GM12864 (cell line): ENCODE measurements at regions not wholly inside any gene's neighbourhood (a gene's known extent, or its start where the extent isn't known, plus 50 kb on each side); places are given as distances from the start of the nearest gene placed in this dataset.

Experiments
- DNase-seq: peaks from one replicate; pipeline ENCODE4 v3.0.0-alpha.2; 2011; ENCODE audit warnings: low read depth
- H3K4me3 ChIP-seq: 2 replicates; pipeline ENCODE4 v1.5.1; 2011; ENCODE audit warnings: mild to moderate bottlenecking, low read depth, low read length, control low read depth
- TF ChIP-seq, protein P1 (sequence below): IDR thresholded peaks from 2 replicates; pipeline ENCODE4 v1.5.1; 2011; ENCODE audit warnings: low read depth, mild to moderate bottlenecking, moderate library complexity, low read length, control low read depth, inconsistent platforms; ENCODE audit errors: missing control alignments

DNA sequence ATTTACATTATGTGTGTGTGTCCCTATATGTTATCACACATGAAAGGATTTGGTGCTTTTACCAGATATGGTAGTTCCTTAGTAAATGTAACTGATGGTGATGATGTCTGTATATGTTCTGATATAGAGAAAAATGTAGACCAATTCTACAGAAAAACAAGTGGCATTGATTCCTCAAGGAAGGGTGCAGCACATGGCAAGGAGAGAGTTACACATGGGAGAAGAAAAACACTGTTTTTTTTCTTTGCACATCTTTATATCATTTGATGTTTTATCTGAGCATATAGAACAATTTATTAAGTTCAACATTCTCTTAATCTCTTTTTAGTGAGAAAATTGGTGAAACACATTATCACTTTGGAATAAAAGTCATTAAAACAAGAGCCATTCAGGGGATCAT lies 535.0 kb upstream of the KLF4 start:
- TF ChIP-seq, protein P1, sequence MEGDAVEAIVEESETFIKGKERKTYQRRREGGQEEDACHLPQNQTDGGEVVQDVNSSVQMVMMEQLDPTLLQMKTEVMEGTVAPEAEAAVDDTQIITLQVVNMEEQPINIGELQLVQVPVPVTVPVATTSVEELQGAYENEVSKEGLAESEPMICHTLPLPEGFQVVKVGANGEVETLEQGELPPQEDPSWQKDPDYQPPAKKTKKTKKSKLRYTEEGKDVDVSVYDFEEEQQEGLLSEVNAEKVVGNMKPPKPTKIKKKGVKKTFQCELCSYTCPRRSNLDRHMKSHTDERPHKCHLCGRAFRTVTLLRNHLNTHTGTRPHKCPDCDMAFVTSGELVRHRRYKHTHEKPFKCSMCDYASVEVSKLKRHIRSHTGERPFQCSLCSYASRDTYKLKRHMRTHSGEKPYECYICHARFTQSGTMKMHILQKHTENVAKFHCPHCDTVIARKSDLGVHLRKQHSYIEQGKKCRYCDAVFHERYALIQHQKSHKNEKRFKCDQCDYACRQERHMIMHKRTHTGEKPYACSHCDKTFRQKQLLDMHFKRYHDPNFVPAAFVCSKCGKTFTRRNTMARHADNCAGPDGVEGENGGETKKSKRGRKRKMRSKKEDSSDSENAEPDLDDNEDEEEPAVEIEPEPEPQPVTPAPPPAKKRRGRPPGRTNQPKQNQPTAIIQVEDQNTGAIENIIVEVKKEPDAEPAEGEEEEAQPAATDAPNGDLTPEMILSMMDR, result no peak
- no peak for DNase-seq
- no peak overlapping the region for H3K4me3 ChIP-seq

DNA sequence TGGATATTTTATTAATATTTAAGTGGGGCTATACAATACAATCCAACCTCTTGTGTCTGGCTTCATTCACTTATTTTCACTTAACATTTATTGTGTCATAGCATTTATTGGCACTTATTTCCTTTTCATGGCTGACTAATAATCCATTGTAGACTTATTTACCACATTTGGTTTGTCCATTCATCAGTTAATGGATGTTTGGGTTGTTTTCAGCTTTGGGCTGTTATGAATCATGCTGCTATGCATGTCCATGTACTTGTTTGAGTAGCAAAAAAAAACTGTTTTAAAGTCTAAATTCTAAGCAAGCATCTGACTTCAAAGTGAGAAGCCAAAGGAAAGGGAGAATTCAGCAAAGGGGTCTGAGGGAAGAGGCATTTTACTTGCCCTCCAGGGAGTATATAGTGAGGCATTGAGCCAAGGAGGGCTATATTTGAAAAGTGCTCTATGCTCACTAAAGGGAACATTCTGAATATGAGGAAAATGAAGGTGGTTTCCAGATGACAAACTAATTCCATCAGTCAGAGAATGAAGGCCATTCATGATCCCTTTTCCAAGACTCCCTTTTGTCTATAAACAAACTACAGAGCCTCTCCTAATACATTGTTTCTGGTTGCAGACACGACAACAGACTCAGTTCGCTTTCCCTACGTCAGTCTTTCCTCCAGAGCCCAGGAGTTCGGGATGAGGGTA lies 532.8 kb upstream of the KLF4 start:
- no peak for DNase-seq
- TF ChIP-seq, protein P1, result no peak
- no peak overlapping the region for H3K4me3 ChIP-seq

DNA sequence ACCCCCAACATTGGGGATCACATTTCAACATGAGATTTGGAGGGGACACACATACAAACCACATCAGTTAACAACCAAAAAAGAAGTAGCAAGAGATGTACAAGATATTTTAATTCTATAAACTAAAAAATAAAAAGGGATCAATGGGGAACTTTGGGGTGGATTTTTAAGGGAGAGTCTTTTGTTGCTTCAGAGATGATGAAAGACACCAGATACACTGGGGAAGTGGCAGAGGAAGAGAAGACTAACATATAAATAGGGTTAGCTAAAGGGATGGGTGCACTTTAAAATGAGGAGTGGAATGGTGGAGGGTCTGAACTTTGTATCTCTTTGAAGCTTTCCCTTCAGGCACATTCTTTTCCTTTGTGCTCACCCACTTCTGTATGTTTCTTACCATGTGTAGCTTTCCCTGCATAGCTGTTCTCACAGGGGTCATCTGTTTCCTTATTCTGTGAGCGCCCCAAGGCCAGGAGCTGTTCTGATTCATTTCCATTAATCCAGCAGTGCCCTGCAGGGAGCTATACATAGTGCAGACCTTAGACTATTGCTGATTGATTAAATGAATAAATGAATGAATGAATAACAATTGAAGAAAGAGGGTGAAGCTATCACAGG lies 531.6 kb upstream of the KLF4 start:
- DNase-seq, result no peak
- no peak overlapping the region for H3K4me3 ChIP-seq
- TF ChIP-seq, protein P1, result no peak

DNA sequence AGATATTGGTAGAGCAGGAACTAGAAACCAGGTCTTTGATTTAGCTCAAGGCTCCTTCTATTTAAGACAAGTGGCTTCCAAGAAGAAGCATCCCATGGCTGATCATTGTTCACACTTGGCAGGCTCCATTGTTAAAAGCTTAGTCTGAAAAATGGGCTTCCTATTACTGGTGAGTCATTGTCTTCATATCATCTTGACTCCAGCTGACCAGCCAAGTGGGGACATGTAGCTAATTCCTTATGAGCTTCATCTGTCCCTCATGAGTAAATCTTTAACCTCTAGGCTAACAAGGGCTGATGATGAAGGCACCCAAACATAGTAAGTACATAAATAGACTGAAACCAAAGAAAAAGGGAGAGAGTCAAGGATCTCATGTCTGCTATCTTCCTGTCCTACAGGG lies 530.3 kb upstream of the KLF4 start:
- TF ChIP-seq, protein P1, result no peak
- DNase-seq, result no peak
- no peak overlapping the region for H3K4me3 ChIP-seq

DNA sequence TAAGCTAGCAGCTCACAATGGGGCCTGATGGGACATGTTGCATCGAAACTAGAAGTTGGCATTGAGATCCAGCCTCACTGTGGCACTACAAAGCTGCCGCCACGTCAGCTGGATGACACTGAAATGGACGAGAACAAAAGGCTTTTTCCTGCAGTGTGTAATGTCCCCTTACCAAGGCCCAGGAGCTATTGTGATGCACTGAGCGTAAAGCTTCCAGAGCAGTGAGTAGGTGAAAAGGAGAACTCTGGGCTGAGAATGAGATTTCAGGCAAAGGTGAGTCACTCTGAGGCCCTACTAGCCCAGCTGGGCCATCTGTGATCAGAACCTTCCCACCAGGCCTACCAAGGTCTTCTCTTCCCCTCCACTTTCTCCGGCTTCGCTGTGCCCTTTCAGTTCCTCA lies 528.1 kb upstream of the KLF4 start:
- DNase-seq, result no peak
- H3K4me3 ChIP-seq, result no peak overlapping the region
- TF ChIP-seq, protein P1, result no peak

DNA sequence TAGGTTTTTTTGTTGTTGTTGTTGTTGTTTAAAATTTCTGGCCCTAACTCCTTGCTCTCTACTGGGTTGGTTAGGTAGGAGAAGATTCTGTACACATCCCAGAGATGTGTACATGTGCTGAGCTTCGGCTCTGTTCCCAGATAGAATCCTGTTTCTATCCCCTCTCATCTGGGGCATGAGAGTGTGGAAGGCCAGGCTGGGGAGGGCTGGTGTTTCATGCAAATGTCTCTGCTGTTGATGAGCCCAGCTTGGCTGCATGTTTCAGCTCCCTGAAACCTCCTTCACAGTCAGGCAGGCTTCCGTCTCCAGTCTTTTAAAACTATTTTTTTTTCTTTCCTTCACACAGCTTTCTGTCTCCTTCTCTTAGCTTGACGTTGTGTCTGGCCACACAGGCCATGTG lies 526.9 kb upstream of the KLF4 start:
- no peak overlapping the region for H3K4me3 ChIP-seq
- TF ChIP-seq, protein P1, result no peak
- DNase-seq, result no peak

DNA sequence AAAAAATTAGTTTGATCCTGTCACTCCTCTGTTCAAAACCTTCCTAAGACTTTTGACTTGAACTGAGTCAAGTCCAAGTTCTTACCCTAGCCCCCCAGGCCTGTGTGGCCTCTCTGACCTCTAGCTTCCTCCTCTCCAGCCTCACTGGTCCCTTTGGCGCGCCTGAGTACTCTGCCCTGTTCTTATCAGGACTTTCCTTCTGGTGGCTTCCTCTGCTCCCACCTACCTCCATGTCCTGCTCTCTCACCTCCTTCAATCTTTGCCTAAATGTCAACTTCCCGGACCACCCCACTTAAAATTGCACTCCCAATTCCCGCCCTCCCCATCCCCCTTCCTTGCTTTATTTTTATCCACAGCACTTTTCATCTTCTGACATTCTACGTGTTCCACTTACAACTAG lies 526.1 kb upstream of the KLF4 start:
- no peak overlapping the region for H3K4me3 ChIP-seq
- no peak for DNase-seq
- TF ChIP-seq, protein P1, result no peak
